ENCODE measurements at regions not wholly inside any gene's neighbourhood (a gene's known extent, or its start where the extent isn't known, plus 50 kb on each side); places are given as distances from the start of the nearest gene placed in this dataset.

GRCh38 chr2:235293061-235293460 lies 200.8 kb upstream of the AGAP1 start:
- no peak for ATAC-seq
- POLR2A ChIA-PET, result no interaction called here
- Histone ChIP-seq H3K9me3 (peaks cover 7% of the 10 kb centered on the region), H3K27ac (no peak overlapping the region), H3K4me1 (peaks cover 9% of the 10 kb centered on the region; the same call in 1 of the 3 replicates), H3K4me3 (no peak overlapping the region), H3K4me2 (no peak overlapping the region)
- TF ChIP-seq FOSB (CRISPR knock-in tag; IDR thresholded peaks at IDR 0.05) (no peak), TP53 (CRISPR knock-in tag; IDR thresholded peaks at IDR 0.05) (no peak)
- CTCF ChIA-PET, result interaction anchor here (1.4 kb wide), 1 partner anchor 9 kb away, joined by 3 read pairs; no protein-coding TSS in a partner anchor
- DNase-seq (ENCODE audit: low read depth in 1 of 2, low spot score in 1 of 2), result no peak
- no peak for FAIRE-seq
- 84% methylated on average over 8 of the region's 8 CpGs for WGBS (ENCODE audit: missing lambda C conversion rate)

- no peak overlapping the region for H3K27ac ChIP-seq
- ATAC-seq (no peak), DNase-seq (ENCODE audit: low read depth in 1 of 2, low spot score in 1 of 2) (no peak), FAIRE-seq (no peak)
- TF ChIP-seq EP300 (IDR thresholded peaks at IDR 0.05) (no peak), JUNB (IDR thresholded peaks at IDR 0.05) (no peak), GATA3 (IDR thresholded peaks at IDR 0.05; ENCODE audit: borderline replicate concordance) (no peak), EHF (CRISPR knock-in tag; IDR thresholded peaks at IDR 0.05) (no peak), ZC3H11A (IDR thresholded peaks at IDR 0.05) (no peak), RAD21 (conservative IDR thresholded peaks at IDR 0.05 in 1 of 2, IDR thresholded peaks at IDR 0.05 in 1 of 2) (no peak), HOXA7 (CRISPR knock-in tag; IDR thresholded peaks at IDR 0.05) (no peak), MAX (IDR thresholded peaks at IDR 0.05) (no peak), CBX8 (IDR thresholded peaks at IDR 0.05) (no peak), PHF8 (IDR thresholded peaks at IDR 0.05; ENCODE audit: borderline replicate concordance, low read depth) (no peak), POLR2AphosphoS2 (conservative IDR thresholded peaks at IDR 0.05; ENCODE audit: low read length) (no peak), MAFK (IDR thresholded peaks at IDR 0.05; ENCODE audit: partially characterized antibody) (no peak), TP53 (CRISPR knock-in tag; IDR thresholded peaks at IDR 0.05) (no peak), FOSB (CRISPR knock-in tag; IDR thresholded peaks at IDR 0.05) (no peak), RARB (CRISPR knock-in tag; IDR thresholded peaks at IDR 0.05) (no peak)
- CTCF ChIA-PET, result no interaction called here
- no peak overlapping the region for H3K4me2 ChIP-seq
- no peak overlapping the region for H3K4me3 ChIP-seq
- peaks cover 7% of the 10 kb centered on the region for H3K9me3 ChIP-seq
- 68% methylated on average over 4 of the region's 4 CpGs for WGBS (ENCODE audit: missing lambda C conversion rate)
- peaks cover 9% of the 10 kb centered on the region; the same call in 2 of the 3 replicates for H3K4me1 ChIP-seq
- POLR2A ChIA-PET, result no interaction called here
These were observed 198.0 kb upstream of the AGAP1 start for GRCh38 chr2:235295831-235296230.

- Histone ChIP-seq H3K4me1 (peaks cover 4% of the 10 kb centered on the region; the same call in 1 of the 3 replicates), H3K4me2 (no peak overlapping the region), H3K4me3 (no peak overlapping the region), H3K27ac (peak overlapping the region in 1 of 2 experiments; percentile 51; a peak in 1 of 6 replicates), H3K9me3 (peaks cover 7% of the 10 kb centered on the region)
- FAIRE-seq (no peak), DNase-seq (ENCODE audit: low read depth in 1 of 2, low spot score in 1 of 2) (no peak), ATAC-seq (peak; percentile 24 to 55; a peak in 3 of 6 replicates)
- CTCF ChIA-PET, result interaction anchor here (0.9 to 1.2 kb wide), 5 partner anchors 11 to 271 kb away, joined by 3 to 4 read pairs (median 3); no protein-coding TSS in a partner anchor
- WGBS (ENCODE audit: missing lambda C conversion rate), result 82% methylated on average over 15 of the region's 16 CpGs
- POLR2A ChIA-PET, result interaction anchor here (0.7 kb wide), 1 partner anchor 130 kb away, joined by 3 read pairs; no protein-coding TSS in a partner anchor
- TF ChIP-seq TP53 (CRISPR knock-in tag; IDR thresholded peaks at IDR 0.05) (no peak), RAD21 (conservative IDR thresholded peaks at IDR 0.05 in 1 of 2, IDR thresholded peaks at IDR 0.05 in 1 of 2) (no peak), JUNB (IDR thresholded peaks at IDR 0.05) (no peak), RNF2 (IDR thresholded peaks at IDR 0.05; ENCODE audit: borderline replicate concordance, low read depth) (no peak), POLR2A (IDR thresholded peaks at IDR 0.05; ENCODE audit: low read length) (no peak), CTCF (IDR thresholded peaks at IDR 0.05) (no peak), SREBF2 (IDR thresholded peaks at IDR 0.05) (no peak), KDM1A (IDR thresholded peaks at IDR 0.05; ENCODE audit: low read depth) (no peak), EHMT2 (IDR thresholded peaks at IDR 0.05; ENCODE audit: low read depth) (no peak), MYC (IDR thresholded peaks at IDR 0.05; ENCODE audit: borderline replicate concordance, low read length) (no peak), SMC3 (IDR thresholded peaks at IDR 0.05) (no peak), ATOH8 (CRISPR knock-in tag; IDR thresholded peaks at IDR 0.05; ENCODE audit: low read depth) (no peak), HDAC2 (IDR thresholded peaks at IDR 0.05) (no peak), USF2 (IDR thresholded peaks at IDR 0.05) (no peak), MAZ (IDR thresholded peaks at IDR 0.05; ENCODE audit: borderline replicate concordance, low read depth, low read length) (no peak), EP300 (IDR thresholded peaks at IDR 0.05) (no peak)
These were observed 193.3 kb upstream of the AGAP1 start for GRCh38 chr2:235300368-235301201.
